NT2/D1 (cell line): ENCODE measurements at regions not wholly inside any gene's neighbourhood (a gene's known extent, or its start where the extent isn't known, plus 50 kb on each side); places are given as distances from the start of the nearest gene placed in this dataset.

ENCODE experiments used
- YY1 ChIP-seq: IDR thresholded peaks from 2 replicates; pipeline ENCODE4 v1.6.1; 2011; ENCODE audit not compliant: insufficient read length, insufficient read depth
- ZNF274 ChIP-seq: IDR thresholded peaks from 2 replicates; pipeline ENCODE4 v1.6.1; 2011; ENCODE audit warnings: mild to moderate bottlenecking, low read depth, low read length

- TF ChIP-seq YY1 (no peak), ZNF274 (no peak)
Observed at GRCh38 chr15:46146002-46146401, 511.2 kb downstream of the SQOR start.
